HG02840 (cell line): ENCODE measurements at regions not wholly inside any gene's neighbourhood (a gene's known extent, or its start where the extent isn't known, plus 50 kb on each side); places are given as distances from the start of the nearest gene placed in this dataset.
"Not testable (repeated sequence)": the region's sequence is repeated elsewhere in the genome, so short reads cannot be mapped to it uniquely, and the experiment has no call there.

ENCODE experiments used
- ATAC-seq: cut with Tn5 transposase; IDR thresholded peaks from one replicate; pipeline ENCODE4 v1.9.1; 2021; ENCODE audit warnings: mild to moderate bottlenecking, moderate library complexity, moderate number of reproducible peaks; ENCODE audit not compliant: unreplicated experiment, low FRiP score

GRCh38 chr14:106344791-106345479, 818.6 kb downstream of the TMEM121 start:
- not testable (repeated sequence) for ATAC-seq

- no peak for ATAC-seq
These were observed 819.7 kb downstream of the TMEM121 start for GRCh38 chr14:106346084-106346483.

GRCh38 chr14:106346534-106347290, 820.3 kb downstream of the TMEM121 start:
- ATAC-seq, result no peak

DNA sequence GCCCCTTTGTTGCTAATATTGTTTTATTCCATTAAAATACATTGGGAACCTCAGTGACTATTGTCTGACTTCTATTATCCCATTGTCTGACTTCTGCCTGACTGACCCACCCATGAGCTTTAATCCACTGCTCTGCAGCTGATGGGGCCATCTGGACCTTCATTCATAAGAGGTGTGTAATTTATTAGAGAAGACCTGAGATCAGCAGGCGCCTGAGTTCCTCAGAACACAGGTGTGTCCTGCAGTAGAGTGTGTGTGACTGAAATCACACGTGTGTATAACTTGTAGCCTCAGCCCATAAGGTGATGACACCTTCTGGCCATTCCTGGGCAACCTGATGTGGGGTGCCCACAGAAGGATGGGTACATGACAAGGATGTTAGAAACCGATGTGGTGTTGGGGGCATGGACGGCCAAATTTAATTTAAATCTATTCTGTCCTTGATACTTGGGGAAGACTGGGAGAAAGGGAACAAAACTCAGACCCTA, 821.0 kb downstream of the TMEM121 start:
- no peak for ATAC-seq

DNA sequence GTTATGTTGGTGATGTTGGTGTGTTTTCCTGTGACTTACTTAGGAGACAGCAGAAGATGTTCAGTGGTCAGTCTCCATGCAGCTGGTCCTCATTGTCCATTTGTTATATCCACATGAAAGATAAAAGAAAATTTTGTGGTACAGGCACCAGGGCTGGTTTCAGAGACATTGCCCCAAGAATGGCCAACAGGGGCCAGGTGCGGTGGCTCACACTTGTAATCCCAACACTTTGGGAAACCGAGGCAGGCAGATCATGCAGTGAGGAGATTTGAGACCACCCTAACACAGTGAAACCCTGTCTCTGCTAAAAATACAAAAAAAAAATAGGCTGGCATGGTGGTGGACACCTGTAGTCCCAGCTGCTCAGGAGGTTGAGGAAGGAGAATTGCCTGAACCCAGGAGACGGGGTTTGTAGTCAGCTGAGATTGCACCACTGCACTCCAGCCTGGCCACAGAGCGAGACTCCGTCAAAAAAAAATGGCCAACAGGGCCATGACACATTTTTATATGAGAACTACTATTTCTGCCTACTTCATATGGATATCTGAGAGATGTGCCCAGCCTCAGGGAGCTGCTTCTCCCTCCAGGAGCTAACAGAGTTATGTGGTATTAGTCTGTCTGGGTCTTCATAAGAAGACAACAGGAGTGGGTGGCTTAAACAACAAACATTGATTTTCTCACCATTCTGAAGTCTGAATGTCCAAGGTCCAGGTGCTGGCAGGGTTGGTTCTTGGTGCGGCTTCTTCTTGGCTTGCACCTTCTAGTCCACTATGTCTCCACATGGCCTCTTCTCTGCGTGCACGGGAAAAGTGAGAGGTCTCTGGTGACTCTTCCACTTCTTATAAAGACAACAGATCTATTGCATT, 821.7 kb downstream of the TMEM121 start:
- ATAC-seq, result no peak

DNA sequence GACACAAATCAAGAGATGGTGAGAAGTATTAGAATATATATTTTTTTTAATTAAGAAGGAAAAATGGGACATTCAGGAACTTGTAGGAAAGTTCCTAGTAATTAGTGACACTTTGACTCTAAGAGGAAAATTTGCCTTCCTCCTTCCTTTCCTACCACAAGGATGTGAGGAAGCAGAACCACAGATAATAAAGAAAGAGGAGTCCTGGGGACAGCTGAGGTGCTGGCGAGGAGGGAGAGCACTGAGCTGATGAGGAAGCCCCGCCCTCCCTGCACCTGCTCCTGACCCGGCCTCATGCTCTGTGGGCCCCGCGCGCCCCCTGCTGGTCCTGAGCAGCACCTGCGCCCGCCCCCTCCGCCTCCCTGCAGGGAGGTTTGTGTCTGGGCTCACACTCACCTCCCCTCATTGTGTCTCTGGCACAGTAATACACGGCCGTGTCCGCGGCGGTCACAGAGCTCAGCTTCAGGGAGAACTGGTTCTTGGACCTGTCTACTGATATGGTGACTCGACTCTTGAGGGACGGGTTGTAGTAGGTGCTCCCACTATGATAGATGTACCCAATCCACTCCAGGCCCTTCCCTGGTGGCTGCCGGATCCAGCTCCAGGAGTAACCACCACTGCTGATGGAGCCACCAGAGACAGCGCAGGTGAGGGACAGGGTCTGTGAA, 822.6 kb downstream of the TMEM121 start:
- ATAC-seq, result not testable (repeated sequence)

DNA sequence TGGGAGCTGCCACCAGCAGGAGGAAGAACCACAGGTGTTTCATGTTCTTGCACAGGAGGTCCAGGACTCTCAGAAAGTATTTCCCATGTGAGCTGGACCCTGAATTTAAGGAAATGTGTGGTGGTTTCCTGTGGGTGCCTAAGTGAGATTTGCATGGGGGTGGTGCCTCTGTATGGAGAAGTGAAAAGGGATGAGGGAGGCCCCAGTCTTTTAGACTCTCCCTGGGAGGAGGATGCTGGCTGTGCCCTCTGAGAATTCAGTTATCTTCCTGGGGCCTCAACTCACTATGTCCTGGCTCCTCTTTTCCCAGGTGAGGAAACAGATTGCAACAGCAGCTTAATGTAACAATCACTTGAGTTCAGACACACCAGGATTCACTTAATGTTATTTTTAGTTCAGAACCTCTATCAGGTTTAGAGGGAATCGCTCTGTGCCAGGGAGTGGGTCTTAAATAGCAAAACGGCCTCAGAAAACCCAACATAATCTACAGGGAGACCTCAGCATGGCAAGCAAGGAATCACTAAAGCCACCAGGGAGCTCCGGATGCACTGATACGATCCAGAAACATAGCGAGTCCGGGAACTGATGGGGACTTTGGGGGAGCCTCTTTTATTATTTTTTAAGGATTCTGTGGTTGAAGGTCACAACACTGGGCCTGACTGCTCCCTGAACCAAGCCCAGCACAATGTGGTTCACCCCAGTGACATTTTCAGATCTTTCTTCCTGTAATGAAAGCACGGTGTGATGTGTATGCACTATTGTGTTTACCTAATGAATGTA, 823.5 kb downstream of the TMEM121 start:
- not testable (repeated sequence) for ATAC-seq

DNA sequence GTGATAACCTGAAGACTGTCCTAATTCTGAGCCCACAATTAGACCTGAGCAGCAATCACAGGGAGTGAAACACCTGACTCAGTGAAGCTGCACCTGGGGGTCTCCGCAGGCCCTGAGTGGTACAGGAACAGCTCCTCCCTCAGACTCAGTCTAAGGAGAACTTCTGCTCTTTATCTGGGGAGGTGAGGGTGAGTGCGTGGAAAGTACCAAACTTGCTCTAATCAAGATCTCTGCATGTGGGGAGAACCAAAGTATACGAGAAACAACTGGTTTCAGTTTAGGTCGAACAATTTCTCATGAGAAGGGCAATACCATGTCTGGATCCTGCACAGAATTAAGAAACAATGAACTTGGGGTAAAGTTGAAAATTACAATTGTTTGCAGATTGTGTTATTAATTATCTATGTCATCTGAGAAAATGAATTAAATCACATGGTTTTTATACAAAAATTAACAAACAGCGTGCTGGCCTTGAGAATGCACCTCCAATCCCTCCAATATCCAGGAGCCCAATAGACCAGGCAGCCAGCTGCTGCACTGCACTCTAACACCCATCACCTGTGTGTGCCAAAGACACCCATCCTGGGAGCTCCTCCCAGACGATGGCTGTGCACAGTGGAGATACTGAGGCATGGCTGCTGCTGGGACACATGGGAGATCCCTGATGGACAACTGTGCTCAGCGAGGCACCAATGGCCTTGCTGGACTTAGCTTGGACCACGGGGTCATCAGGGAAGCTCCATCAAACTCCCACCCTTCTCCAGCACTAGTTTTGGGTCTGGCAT, 828.8 kb downstream of the TMEM121 start:
- not testable (repeated sequence) for ATAC-seq

- ATAC-seq, result not testable (repeated sequence)
These were observed 829.7 kb downstream of the TMEM121 start for GRCh38 chr14:106355881-106356642.

GRCh38 chr14:106356643-106356930, 830.2 kb downstream of the TMEM121 start:
- not testable (repeated sequence) for ATAC-seq

DNA sequence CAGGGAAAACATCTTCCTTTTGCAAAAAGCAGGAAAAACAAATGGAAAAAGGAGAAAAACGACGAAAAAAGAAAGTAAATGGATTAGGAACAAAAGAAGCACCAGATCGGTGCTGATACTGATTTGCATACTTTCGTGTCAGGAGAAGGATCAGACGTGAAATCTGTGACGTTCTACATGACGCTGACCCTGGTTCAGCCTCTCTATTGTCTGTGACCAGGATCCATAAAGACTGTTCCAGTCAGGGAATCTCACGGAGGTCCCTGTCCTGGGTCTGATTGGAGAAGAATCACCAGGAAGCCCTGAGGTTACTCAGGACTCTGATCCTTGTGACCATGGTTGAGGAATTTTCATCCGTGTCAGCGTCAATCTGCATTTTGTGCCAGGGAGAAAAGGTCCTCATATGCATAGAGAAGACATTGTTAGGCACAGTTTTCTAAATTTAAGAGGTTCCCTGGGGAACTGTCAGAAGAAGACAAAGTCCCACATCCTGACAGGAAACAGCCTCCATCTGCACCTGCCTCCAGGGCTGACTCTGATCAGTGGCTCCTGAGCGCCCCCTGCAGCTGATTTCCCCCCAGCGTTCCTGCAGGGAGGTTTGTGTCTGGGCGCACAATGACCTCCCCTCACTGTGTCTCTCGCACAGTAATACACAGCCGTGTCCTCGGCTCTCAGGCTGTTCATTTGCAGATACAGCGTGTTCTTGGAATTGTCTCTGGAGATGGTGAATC, 832.9 kb downstream of the TMEM121 start:
- ATAC-seq, result not testable (repeated sequence)

DNA sequence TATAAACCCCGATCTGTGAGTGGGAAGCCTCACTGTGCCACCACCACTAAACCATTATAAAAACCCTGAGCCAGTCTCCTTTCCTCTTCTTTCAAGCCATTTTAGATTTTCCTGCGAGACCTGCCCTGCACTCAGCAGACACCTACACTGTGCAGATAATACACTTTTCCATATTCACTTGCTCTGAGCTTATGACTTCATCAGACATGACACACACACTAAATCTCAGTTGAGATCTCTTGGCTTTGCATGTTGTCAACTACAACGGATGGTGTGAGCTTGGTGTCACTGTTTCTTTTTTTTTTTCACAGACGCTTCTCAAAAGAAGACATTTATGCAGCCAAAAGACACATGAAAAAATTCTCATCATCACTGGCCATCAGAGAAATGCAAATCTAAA, 839.0 kb downstream of the TMEM121 start:
- not testable (repeated sequence) for ATAC-seq

DNA sequence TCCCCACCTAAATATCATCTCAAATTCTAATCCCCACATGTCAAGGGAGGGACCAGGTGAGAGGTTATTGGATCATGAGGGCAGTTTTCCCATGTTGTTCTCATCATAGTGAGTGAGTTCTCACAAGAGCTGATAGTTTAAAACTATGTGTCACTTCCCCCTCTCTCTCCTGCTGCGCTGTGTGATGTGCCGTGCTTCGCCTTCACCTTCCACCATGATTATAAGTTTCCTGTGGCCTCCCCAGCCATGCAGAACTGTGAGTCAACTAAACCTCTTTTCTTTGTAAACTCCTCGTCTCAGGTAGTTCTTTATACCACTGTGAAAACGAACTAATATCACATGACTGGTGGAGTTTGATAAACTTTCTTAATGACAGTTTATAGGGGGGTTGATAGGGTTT, 839.5 kb downstream of the TMEM121 start:
- ATAC-seq, result not testable (repeated sequence)

DNA sequence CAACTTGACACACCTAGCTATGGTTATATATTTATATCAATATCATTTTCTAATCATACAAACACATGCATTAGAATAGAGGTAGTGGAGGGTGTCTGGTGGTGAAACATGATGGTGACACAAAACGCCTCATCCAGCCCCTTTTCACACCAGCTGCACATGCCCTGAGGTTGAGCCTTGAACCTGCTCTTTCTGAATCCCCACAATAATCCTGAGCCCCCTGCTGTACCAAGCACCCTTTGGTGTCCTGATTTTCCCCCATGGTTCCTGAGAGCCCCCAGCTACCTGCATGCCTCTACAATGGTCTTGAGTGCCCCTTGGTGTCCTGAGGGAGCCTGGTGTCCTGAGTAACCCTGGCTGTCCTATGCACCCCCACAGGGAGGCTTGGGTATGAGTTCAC, 840.6 kb downstream of the TMEM121 start:
- not testable (repeated sequence) for ATAC-seq

DNA sequence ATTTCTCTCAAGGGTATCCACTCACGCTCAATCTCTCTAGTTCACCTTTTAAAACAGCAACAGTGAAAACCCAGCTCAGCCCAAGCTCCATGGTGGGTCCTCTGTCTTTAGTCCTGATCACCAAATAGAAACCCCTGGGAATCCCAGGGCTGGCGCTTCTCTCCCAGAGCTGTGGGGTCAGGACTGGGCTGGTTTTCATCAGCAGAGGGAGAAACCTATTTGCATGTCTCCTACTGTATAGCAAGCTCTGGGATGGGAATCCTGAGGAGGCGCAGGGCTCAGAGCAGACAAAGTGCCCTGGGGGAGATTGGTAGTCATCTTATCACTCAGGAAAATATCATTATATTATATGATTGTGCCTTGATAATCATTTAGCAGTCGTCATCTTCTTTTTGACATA, 843.1 kb downstream of the TMEM121 start:
- ATAC-seq, result not testable (repeated sequence)

DNA sequence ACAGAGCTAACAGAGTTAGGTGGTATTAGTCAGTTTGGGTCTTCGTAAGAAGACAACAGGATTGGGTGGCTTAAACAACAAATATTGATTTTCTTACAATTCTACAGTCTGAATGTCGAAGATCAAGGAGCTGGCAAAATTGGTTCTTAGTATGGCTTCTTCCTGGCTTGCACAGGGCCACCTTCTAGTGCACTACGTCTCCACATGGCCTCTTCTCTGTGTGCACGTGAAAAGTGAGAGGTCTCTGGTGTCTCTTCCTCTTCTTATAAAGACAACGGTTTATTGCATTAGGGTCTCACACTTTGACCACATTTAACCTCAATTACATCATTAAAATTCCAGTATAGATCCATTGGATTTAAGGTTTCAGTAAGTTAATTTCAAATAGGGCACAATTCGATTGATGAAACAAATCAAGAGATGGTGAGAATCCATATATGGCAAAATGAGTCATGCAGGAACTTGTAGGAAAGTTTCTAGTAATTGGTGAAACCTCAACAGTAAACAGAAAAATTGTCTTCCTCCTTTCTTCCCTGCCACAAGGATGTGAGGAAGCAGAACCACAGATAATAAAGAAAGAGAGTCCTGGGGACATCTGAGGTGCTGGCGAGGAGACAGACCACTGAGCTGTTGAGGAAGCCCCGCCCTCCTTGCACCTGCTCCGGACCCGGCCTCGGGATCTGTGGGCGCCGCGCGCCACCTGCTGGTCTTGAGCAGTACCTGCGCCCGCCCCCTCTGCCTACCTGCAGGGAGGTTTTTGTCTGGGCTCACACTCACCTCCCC, 846.7 kb downstream of the TMEM121 start:
- no peak for ATAC-seq

- ATAC-seq, result not testable (repeated sequence)
These were observed 847.3 kb downstream of the TMEM121 start for GRCh38 chr14:106373653-106374110.
